Endothelial cell (in vitro differentiated cells): ENCODE measurements at regions not wholly inside any gene's neighbourhood (a gene's known extent, or its start where the extent isn't known, plus 50 kb on each side); places are given as distances from the start of the nearest gene placed in this dataset.

Experiments
- DNase-seq: peaks from one replicate; pipeline ENCODE4 v3.0.0; 2021; ENCODE audit warnings: low spot score
- H3K27ac Mint-ChIP-seq: one replicate; pipeline ENCODE4 v1.8.0; 2021; ENCODE audit warnings: mixed read lengths, inconsistent platforms; ENCODE audit not compliant: unreplicated experiment
- H3K27me3 Mint-ChIP-seq: one replicate; pipeline ENCODE4 v1.8.0; 2021; ENCODE audit warnings: mild to moderate bottlenecking, moderate library complexity, mixed read lengths, inconsistent platforms; ENCODE audit not compliant: unreplicated experiment
- H3K36me3 Mint-ChIP-seq: one replicate; pipeline ENCODE4 v1.8.0; 2021; ENCODE audit warnings: mild to moderate bottlenecking, low read depth, mixed read lengths, inconsistent platforms; ENCODE audit not compliant: unreplicated experiment
- H3K4me1 Mint-ChIP-seq: one replicate; pipeline ENCODE4 v1.8.0; 2021; ENCODE audit warnings: mild to moderate bottlenecking, mixed read lengths, inconsistent platforms; ENCODE audit not compliant: unreplicated experiment
- H3K4me3 Mint-ChIP-seq: one replicate; pipeline ENCODE4 v1.8.0; 2021; ENCODE audit warnings: mild to moderate bottlenecking, mixed read lengths, inconsistent platforms; ENCODE audit not compliant: unreplicated experiment
- H3K9me3 Mint-ChIP-seq: one replicate; pipeline ENCODE4 v1.8.0; 2021; ENCODE audit warnings: mixed read lengths, inconsistent platforms; ENCODE audit not compliant: unreplicated experiment
- CTCF ChIP-seq: fragments of 200-600 bp; sonication (generic); IDR thresholded peaks from one replicate; pipeline ENCODE4 v1.5.0; 2021; ENCODE audit warnings: antibody characterized with exemption; ENCODE audit not compliant: unreplicated experiment

GRCh38 chr2:71927757-71928715 is 219.6 kb downstream of the CYP26B1 start:
- no peaks in the 10 kb centered on the region for H3K9me3 Mint-ChIP-seq
- no peak overlapping the region for H3K27ac Mint-ChIP-seq
- DNase-seq, result no peak
- peaks cover 8% of the 10 kb centered on the region for H3K27me3 Mint-ChIP-seq
- no peaks in the 10 kb centered on the region for H3K36me3 Mint-ChIP-seq
- no peak for TF ChIP-seq CTCF
- peaks cover 12% of the 10 kb centered on the region for H3K4me1 Mint-ChIP-seq
- no peak overlapping the region for H3K4me3 Mint-ChIP-seq

- Mint-ChIP-seq H3K4me1 (peaks cover 12% of the 10 kb centered on the region), H3K36me3 (no peaks in the 10 kb centered on the region), H3K9me3 (no peaks in the 10 kb centered on the region), H3K4me3 (no peak overlapping the region), H3K27ac (no peak overlapping the region), H3K27me3 (peaks cover 8% of the 10 kb centered on the region)
- no peak for TF ChIP-seq CTCF
- no peak for DNase-seq
These were observed 220.5 kb downstream of the CYP26B1 start for GRCh38 chr2:71926876-71927756.

GRCh38 chr2:71926089-71926447 is 221.6 kb downstream of the CYP26B1 start:
- H3K4me3 Mint-ChIP-seq, result no peak overlapping the region
- H3K4me1 Mint-ChIP-seq, result peaks cover 12% of the 10 kb centered on the region
- no peak overlapping the region for H3K27ac Mint-ChIP-seq
- H3K36me3 Mint-ChIP-seq, result peaks cover under 1% of the 10 kb centered on the region
- peaks cover 7% of the 10 kb centered on the region for H3K27me3 Mint-ChIP-seq
- no peaks in the 10 kb centered on the region for H3K9me3 Mint-ChIP-seq
- TF ChIP-seq CTCF, result no peak
- DNase-seq, result no peak

GRCh38 chr2:71925268-71926088 is 222.2 kb downstream of the CYP26B1 start:
- H3K27me3 Mint-ChIP-seq, result peaks cover 7% of the 10 kb centered on the region
- peaks cover 4% of the 10 kb centered on the region for H3K36me3 Mint-ChIP-seq
- TF ChIP-seq CTCF, result no peak
- DNase-seq, result no peak
- no peak overlapping the region for H3K27ac Mint-ChIP-seq
- H3K9me3 Mint-ChIP-seq, result no peaks in the 10 kb centered on the region
- H3K4me1 Mint-ChIP-seq, result peaks cover 8% of the 10 kb centered on the region
- no peak overlapping the region for H3K4me3 Mint-ChIP-seq
